K562 (cell line): ENCODE measurements at regions not wholly inside any gene's neighbourhood (a gene's known extent, or its start where the extent isn't known, plus 50 kb on each side); places are given as distances from the start of the nearest gene placed in this dataset.

ENCODE experiments used
- ATAC-seq: fragments of 200-7000 bp; cut with Tn5 transposase; 3 replicates; pipeline ENCODE4 v1.9.1; 2020; ENCODE audit warnings: moderate library complexity
- BruUV-seq: library from RNA; stranded (reverse); fragments of 400-500 nt; replicated peaks from 2 replicates; lab custom pipeline; 2021; lab: Mats Ljungman, UMichigan
- CTCF ChIA-PET: fragments of 300-600 bp; formaldehyde crosslinking; extraction: SDS; loops from one replicate; lab custom pipeline; 2021; ENCODE audit warnings: low intra/inter-chr PET ratio; lab: Yijun Ruan, JAX
- POLR2A ChIA-PET: fragments of 300-600, 350-650 bp; sonication (Branson Sonifier 250); formaldehyde crosslinking; extraction: SDS; loops from one replicate; lab custom pipeline; 2021; ENCODE audit warnings: antibody characterized with exemption, inconsistent platforms; lab: Yijun Ruan, JAX
- DNase-seq, 4 experiments: peaks; one replicate each; pipeline versions ENCODE4 v3.0.0 to v3.0.0-alpha.2; 2011 to 2018; ENCODE audit warnings: low spot score in 3 of 4, mixed read lengths in 3 of 4; ENCODE audit errors: extremely low read depth in 1 of 4
- FAIRE-seq: peaks from 2 replicates; lab custom pipeline; 2011; peaks lifted over from hg19 to GRCh38; lab: Jason Lieb, UNC
- H2AFZ ChIP-seq: 2 replicates; pipeline ENCODE4 v1.6.0; 2011; ENCODE audit warnings: low read depth, low read length, control low read depth, inconsistent platforms
- H3K27ac ChIP-seq: fragments of 200-600 bp; 3 replicates; pipeline ENCODE4 v1.8.0; 2011; ENCODE audit warnings: low read depth, mild to moderate bottlenecking, control low read depth, inconsistent platforms, low read length, moderate library complexity, mixed read lengths; ENCODE audit errors: extremely low read depth
- H3K27me3 ChIP-seq, 2 experiments: fragments of 300-600 bp in 1 of 2; 2 replicates in 1 of 2; 3 replicates in 1 of 2; pipeline versions ENCODE4 v1.6.0 to v1.8.0; 2011; ENCODE audit warnings: inconsistent platforms in 2 of 2, low read length in 2 of 2, mild to moderate bottlenecking in 1 of 2, mixed read lengths in 1 of 2, moderate library complexity in 1 of 2; ENCODE audit not compliant: control insufficient read depth in 2 of 2, insufficient read depth in 2 of 2
- H3K36me3 ChIP-seq: fragments of 300-600 bp; 3 replicates; pipeline ENCODE4 v1.8.0; 2011; ENCODE audit warnings: mild to moderate bottlenecking, low read length, inconsistent platforms; ENCODE audit not compliant: control insufficient read depth, insufficient read depth
- H3K4me1 ChIP-seq, 2 experiments: fragments of 200-600 bp in 1 of 2; replicated peaks in 1 of 2; 2 replicates in 1 of 2; 3 replicates in 1 of 2; pipeline versions ENCODE4 v1.5.1 to v1.8.0; 2011; ENCODE audit warnings: inconsistent platforms in 2 of 2, low read length in 2 of 2, mild to moderate bottlenecking in 1 of 2, mixed read lengths in 1 of 2, moderate library complexity in 1 of 2; ENCODE audit not compliant: control insufficient read depth in 2 of 2, insufficient read depth in 2 of 2
- H3K4me2 ChIP-seq: 2 replicates; pipeline ENCODE4 v1.6.1; 2011; ENCODE audit warnings: low read length, control low read depth, inconsistent platforms, mixed read lengths; ENCODE audit not compliant: insufficient read depth
- H3K4me3 ChIP-seq: fragments of 200-600 bp; sonication (generic), shearing (Covaris generic); 2 replicates; pipeline ENCODE4 v1.5.1; 2016; ENCODE audit warnings: control low read depth, inconsistent platforms
- H3K79me2 ChIP-seq: fragments of 200-600 bp; 3 replicates; pipeline ENCODE4 v1.8.0; 2011; ENCODE audit warnings: low read length, inconsistent platforms; ENCODE audit not compliant: control insufficient read depth, insufficient read depth
- H3K9ac ChIP-seq, 2 experiments: 2 replicates each; pipeline versions ENCODE4 v1.6.0 to v1.6.1; 2011; ENCODE audit warnings: low read depth in 2 of 2, low read length in 2 of 2, control low read depth in 1 of 2, inconsistent platforms in 1 of 2, mild to moderate bottlenecking in 1 of 2, mixed read lengths in 1 of 2; ENCODE audit not compliant: insufficient read depth in 1 of 2
- H3K9me1 ChIP-seq: one replicate; pipeline ENCODE4 v1.6.0; 2011; ENCODE audit warnings: inconsistent platforms, mild to moderate bottlenecking, low read length, moderate library complexity; ENCODE audit not compliant: control insufficient read depth, insufficient read depth
- H3K9me3 ChIP-seq: replicated peaks from 2 replicates; pipeline ENCODE4 v1.5.1; 2011; ENCODE audit warnings: low read depth, low read length, inconsistent platforms; ENCODE audit not compliant: control insufficient read depth, insufficient read depth
- H4K20me1 ChIP-seq: replicated peaks from 2 replicates; pipeline ENCODE4 v1.6.1; 2011; ENCODE audit warnings: low read length, inconsistent platforms, mixed read lengths; ENCODE audit not compliant: control insufficient read depth, insufficient read depth
- C11orf30 ChIP-seq: fragments of 450-650 bp; IDR thresholded peaks from 2 replicates; pipeline ENCODE4 v1.6.1; 2016; ENCODE audit warnings: low read depth, mild to moderate bottlenecking
- CHD7 ChIP-seq: fragments of 200-600 bp; sonication (generic); IDR thresholded peaks from one replicate; pipeline ENCODE4 v1.6.1; 2012; ENCODE audit warnings: mild to moderate bottlenecking, low read depth, low read length, inconsistent platforms
- MAFF ChIP-seq: IDR thresholded peaks from 2 replicates; pipeline ENCODE4 v1.6.1; 2012; ENCODE audit warnings: low read length, improper control_type of control experiment
- MAFG ChIP-seq: fragments of 450-650 bp; conservative IDR thresholded peaks from 2 replicates; pipeline ENCODE4 v1.6.1; 2016; ENCODE audit warnings: missing genetic modification characterization, missing compliant biosample characterization
- MAFK ChIP-seq: IDR thresholded peaks from 2 replicates; pipeline ENCODE4 v1.6.1; 2011; ENCODE audit warnings: low read length, improper control_type of control experiment
- RBM15 ChIP-seq: fragments of 200-400 bp; formaldehyde crosslinking; IDR thresholded peaks from 2 replicates; pipeline ENCODE4 v1.6.1; 2018; ENCODE audit warnings: mild to moderate bottlenecking, low read length, moderate library complexity; ENCODE audit not compliant: insufficient read depth
- ZNF124 ChIP-seq: sonication (generic); formaldehyde crosslinking; IDR thresholded peaks from 2 replicates; pipeline ENCODE4 v1.8.1; 2022; ENCODE audit warnings: missing genetic modification reagents
- ZNF316 ChIP-seq: fragments of 450-650 bp; IDR thresholded peaks from 2 replicates; pipeline ENCODE4 v1.6.1; 2016
- ZNF395 ChIP-seq: fragments of 200-800 bp; sonication (Bioruptor generic); IDR thresholded peaks from 2 replicates; pipeline ENCODE4 v1.6.1; 2017; ENCODE audit warnings: missing genetic modification characterization, missing compliant biosample characterization
- WGBS: fragments of 100-300 bp; shearing (Covaris generic); methylation state at CpG from one replicate; pipeline ENCODE4 v1.1.6; 2016; ENCODE audit warnings: low coverage, mixed read lengths; ENCODE audit not compliant: insufficient coverage; ENCODE audit errors: missing lambda C conversion rate; 5-methylcytosine and 5-hydroxymethylcytosine counted together
- in situ Hi-C: fragments of 300-500 bp; cut with MboI; formaldehyde crosslinking; loops from 4 replicates; pipeline ENCODE4 v1.15.0; 2018; ENCODE audit warnings: inconsistent platforms, mixed read lengths
- intact Hi-C: fragments of 100-400 bp; cut with micrococcal nuclease; formaldehyde crosslinking; loops from 2 replicates; pipeline ENCODE4 v1.14.2; 2022

- TF ChIP-seq RBM15 (no peak), ZNF124 (no peak)
- TF ChIP-seq, all 486 proteins: peak for 0
These were observed 792.6 kb upstream of the RAG2 start (continued) for GRCh38 chr11:37390576-37391083.

GRCh38 chr11:37378958-37379357, 780.9 kb upstream of the RAG2 start:
- FAIRE-seq (no peak), DNase-seq (no peak), ATAC-seq (no peak)
- H3K4me1 ChIP-seq: no peaks in the 10 kb centered on the region
- H3K9me1 ChIP-seq: no peaks in the 10 kb centered on the region
- H3K4me3 ChIP-seq: no peak overlapping the region
- TF ChIP-seq MAFK (peak; percentile 90), MAFF (peak; percentile 86), ZNF395 (CRISPR knock-in tag) (no peak), MAFG (tag) (peak; percentile 91), ZNF316 (peak; percentile 77), CHD7 (no peak), C11orf30 (peak; percentile 66)
- H3K36me3 ChIP-seq: no peaks in the 10 kb centered on the region
- in situ Hi-C loops: no loop called here
- POLR2A ChIA-PET: no interaction called here
- H4K20me1 ChIP-seq: no peaks in the 10 kb centered on the region
- no peak overlapping the region for H3K9ac ChIP-seq
- H2AFZ ChIP-seq: no peak overlapping the region
- WGBS: 8% methylated on average over 1 of the region's 1 CpG
- no peaks in the 10 kb centered on the region for H3K79me2 ChIP-seq
- H3K9me3 ChIP-seq: no peaks in the 10 kb centered on the region
- no peak overlapping the region for H3K4me2 ChIP-seq
- no TSS peak for BruUV-seq
- intact Hi-C loops: no loop called here
- H3K27me3 ChIP-seq: no peaks in the 10 kb centered on the region
- CTCF ChIA-PET: no interaction called here
- H3K27ac ChIP-seq: no peak overlapping the region
